ENCODE measurements at regions not wholly inside any gene's neighbourhood (a gene's known extent, or its start where the extent isn't known, plus 50 kb on each side); places are given as distances from the start of the nearest gene placed in this dataset.

GRCh38 chr5:57893926-57894325 lies 411.3 kb upstream of the ACTBL2 start:
- no peak for TF ChIP-seq CTCF (IDR thresholded peaks at IDR 0.05; ENCODE audit: low read depth, low read length)
- TF ChIP-seq POLR2A (IDR thresholded peaks at IDR 0.05; ENCODE audit: extremely low read depth, insufficient read length): no peak
- TF ChIP-seq, protein P1, sequence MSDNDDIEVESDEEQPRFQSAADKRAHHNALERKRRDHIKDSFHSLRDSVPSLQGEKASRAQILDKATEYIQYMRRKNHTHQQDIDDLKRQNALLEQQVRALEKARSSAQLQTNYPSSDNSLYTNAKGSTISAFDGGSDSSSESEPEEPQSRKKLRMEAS (IDR thresholded peaks at IDR 0.05; ENCODE audit: low read depth, low read length): no peak
- TF ChIP-seq MYC (IDR thresholded peaks at IDR 0.05; ENCODE audit: low read depth, low read length): no peak
